WTC11 (cell line): ENCODE measurements at regions not wholly inside any gene's neighbourhood (a gene's known extent, or its start where the extent isn't known, plus 50 kb on each side); places are given as distances from the start of the nearest gene placed in this dataset.

Experiments
- ATF3 ChIP-seq: sonication (generic); formaldehyde crosslinking; conservative IDR thresholded peaks from 2 replicates; pipeline ENCODE4 v1.8.1; 2022; ENCODE audit warnings: mild to moderate bottlenecking, missing genetic modification reagents
- CBFB ChIP-seq: sonication (generic); formaldehyde crosslinking; IDR thresholded peaks from 2 replicates; pipeline ENCODE4 v1.8.1; 2022; ENCODE audit warnings: mild to moderate bottlenecking, low read depth, missing genetic modification reagents
- CREM ChIP-seq: sonication (generic); formaldehyde crosslinking; IDR thresholded peaks from 2 replicates; pipeline ENCODE4 v1.8.1; 2022; ENCODE audit warnings: mild to moderate bottlenecking, missing genetic modification reagents, moderate library complexity
- CTCF ChIP-seq: fragments of 200-600 bp; IDR thresholded peaks from 2 replicates; pipeline ENCODE4 v1.8.0; 2022; ENCODE audit warnings: antibody characterized with exemption
- ELF4 ChIP-seq: sonication (generic); formaldehyde crosslinking; IDR thresholded peaks from 2 replicates; pipeline ENCODE4 v1.8.1; 2022; ENCODE audit warnings: low read depth, mild to moderate bottlenecking, moderate library complexity, missing genetic modification reagents
- ESRRA ChIP-seq: sonication (generic); formaldehyde crosslinking; IDR thresholded peaks from 2 replicates; pipeline ENCODE4 v1.8.1; 2022; ENCODE audit warnings: mild to moderate bottlenecking, missing genetic modification reagents, borderline replicate concordance
- GABPB1 ChIP-seq: sonication (generic); formaldehyde crosslinking; IDR thresholded peaks from 2 replicates; pipeline ENCODE4 v1.8.1; 2023; ENCODE audit warnings: mild to moderate bottlenecking, missing genetic modification reagents
- HMGA2 ChIP-seq: fragments of 250-450 bp; sonication (Bioruptor Pico); IDR thresholded peaks from 2 replicates; pipeline ENCODE4 v1.4.0; 2021; ENCODE audit warnings: mild to moderate bottlenecking, moderate library complexity
- NFE2L1 ChIP-seq: sonication (generic); formaldehyde crosslinking; IDR thresholded peaks from 2 replicates; pipeline ENCODE4 v1.8.1; 2023; ENCODE audit warnings: missing genetic modification reagents
- NFYB ChIP-seq: sonication (generic); formaldehyde crosslinking; conservative IDR thresholded peaks from 2 replicates; pipeline ENCODE4 v1.8.0; 2022; ENCODE audit warnings: low read depth, missing genetic modification reagents
- NR2C2 ChIP-seq: sonication (generic); formaldehyde crosslinking; IDR thresholded peaks from 2 replicates; pipeline ENCODE4 v1.8.0; 2022; ENCODE audit warnings: mild to moderate bottlenecking, missing genetic modification reagents
- SP1 ChIP-seq: sonication (generic); formaldehyde crosslinking; conservative IDR thresholded peaks from 2 replicates; pipeline ENCODE4 v1.8.1; 2022; ENCODE audit warnings: missing genetic modification reagents
- STAT6 ChIP-seq: sonication (generic); formaldehyde crosslinking; conservative IDR thresholded peaks from 2 replicates; pipeline ENCODE4 v1.8.1; 2023; ENCODE audit warnings: mild to moderate bottlenecking, low read depth, missing genetic modification reagents, moderate library complexity
- USF1 ChIP-seq: sonication (generic); formaldehyde crosslinking; IDR thresholded peaks from 2 replicates; pipeline ENCODE4 v1.8.0; 2022; ENCODE audit warnings: mild to moderate bottlenecking, missing genetic modification reagents

GRCh38 chr4:124846306-124846705 lies 133.8 kb upstream of the ANKRD50 start:
- TF ChIP-seq NR2C2 (CRISPR knock-in tag) (no peak), CTCF (no peak), USF1 (no peak), NFYB (no peak), ELF4 (CRISPR knock-in tag) (no peak), HMGA2 (CRISPR knock-in tag) (no peak), GABPB1 (CRISPR knock-in tag) (no peak), ESRRA (no peak), CBFB (no peak), NFE2L1 (CRISPR knock-in tag) (no peak), STAT6 (CRISPR knock-in tag) (no peak), ATF3 (CRISPR knock-in tag) (no peak), CREM (CRISPR knock-in tag) (no peak), SP1 (CRISPR knock-in tag) (no peak)
